ENCODE measurements at regions not wholly inside any gene's neighbourhood (a gene's known extent, or its start where the extent isn't known, plus 50 kb on each side); places are given as distances from the start of the nearest gene placed in this dataset.

- no peak overlapping the region for H3K4me3 ChIP-seq
- no peak overlapping the region for H3K27ac ChIP-seq (ENCODE audit: low read depth in 1 of 2, low read length in 1 of 2)
- ATAC-seq (ENCODE audit: insufficient read depth, low FRiP score), result no peak
- H3K9ac ChIP-seq (ENCODE audit: insufficient read depth in 1 of 2, low read length in 2 of 2), result no peak overlapping the region
- WGBS, 2 donors, result 89 to 94% methylated on average over 2 of the region's 2 CpGs
- DNase-seq, result no peak
- no peaks in the 10 kb centered on the region for H3K27me3 ChIP-seq (ENCODE audit: control insufficient read depth in 3 of 3, insufficient read depth in 3 of 3, low read length in 2 of 3)
- H3K9me3 ChIP-seq (ENCODE audit: control insufficient read depth in 4 of 4, insufficient read depth in 3 of 4, low read length in 3 of 4), result no peaks in the 10 kb centered on the region
- no peak for TF ChIP-seq CTCF (IDR thresholded peaks at IDR 0.05; ENCODE audit: control extremely low read depth, extremely low read depth)
- no peaks in the 10 kb centered on the region for H3K4me1 ChIP-seq (ENCODE audit: control insufficient read depth in 5 of 5, insufficient read depth in 5 of 5, low read length in 5 of 5)
- H3K36me3 ChIP-seq (ENCODE audit: control insufficient read depth in 4 of 4, insufficient read depth in 4 of 4, low read length in 4 of 4), result no peaks in the 10 kb centered on the region
Observed at GRCh38 chr3:118476885-118477618, 557.6 kb downstream of the IGSF11 start.

GRCh38 chr3:118477768-118478167 lies 556.9 kb downstream of the IGSF11 start:
- no peak for TF ChIP-seq CTCF (IDR thresholded peaks at IDR 0.05; ENCODE audit: control extremely low read depth, extremely low read depth)
- no peak overlapping the region for H3K4me3 ChIP-seq
- no peaks in the 10 kb centered on the region for H3K4me1 ChIP-seq (ENCODE audit: control insufficient read depth in 5 of 5, insufficient read depth in 5 of 5, low read length in 5 of 5)
- no peaks in the 10 kb centered on the region for H3K9me3 ChIP-seq (ENCODE audit: control insufficient read depth in 4 of 4, insufficient read depth in 3 of 4, low read length in 3 of 4)
- 23 to 46% methylated on average over 2 of the region's 2 CpGs for whole genome bisulfite sequencing, 2 donors
- no peak overlapping the region for H3K27ac ChIP-seq (ENCODE audit: low read depth in 1 of 2, low read length in 1 of 2)
- no peaks in the 10 kb centered on the region for H3K27me3 ChIP-seq (ENCODE audit: control insufficient read depth in 3 of 3, insufficient read depth in 3 of 3, low read length in 2 of 3)
- ATAC-seq (ENCODE audit: insufficient read depth, low FRiP score), result no peak
- no peak overlapping the region for H3K9ac ChIP-seq (ENCODE audit: insufficient read depth in 1 of 2, low read length in 2 of 2)
- DNase-seq, result no peak
- H3K36me3 ChIP-seq (ENCODE audit: control insufficient read depth in 4 of 4, insufficient read depth in 4 of 4, low read length in 4 of 4), result no peaks in the 10 kb centered on the region

GRCh38 chr3:118478706-118479276 lies 555.9 kb downstream of the IGSF11 start:
- H3K27ac ChIP-seq (ENCODE audit: low read depth in 1 of 2, low read length in 1 of 2), result no peak overlapping the region
- H3K4me3 ChIP-seq, result no peak overlapping the region
- ATAC-seq (ENCODE audit: insufficient read depth, low FRiP score) (no peak), DNase-seq (no peak)
- WGBS, 2 donors, result 84 to 88% methylated on average over 8 of the region's 8 CpGs
- H3K4me1 ChIP-seq (ENCODE audit: control insufficient read depth in 5 of 5, insufficient read depth in 5 of 5, low read length in 5 of 5), result no peaks in the 10 kb centered on the region
- H3K27me3 ChIP-seq (ENCODE audit: control insufficient read depth in 3 of 3, insufficient read depth in 3 of 3, low read length in 2 of 3), result no peaks in the 10 kb centered on the region
- TF ChIP-seq CTCF (IDR thresholded peaks at IDR 0.05; ENCODE audit: control extremely low read depth, extremely low read depth), result no peak
- no peaks in the 10 kb centered on the region for H3K9me3 ChIP-seq (ENCODE audit: control insufficient read depth in 4 of 4, insufficient read depth in 3 of 4, low read length in 3 of 4)
- H3K36me3 ChIP-seq (ENCODE audit: control insufficient read depth in 4 of 4, insufficient read depth in 4 of 4, low read length in 4 of 4), result no peaks in the 10 kb centered on the region
- no peak overlapping the region for H3K9ac ChIP-seq (ENCODE audit: insufficient read depth in 1 of 2, low read length in 2 of 2)
